DND-41 (cell line): ENCODE measurements at regions not wholly inside any gene's neighbourhood (a gene's known extent, or its start where the extent isn't known, plus 50 kb on each side); places are given as distances from the start of the nearest gene placed in this dataset.

Source experiments
- ATAC-seq: fragments of 200-7000 bp; cut with Tn5 transposase; 3 replicates; pipeline ENCODE4 v1.9.1; 2021; ENCODE audit warnings: low read depth; ENCODE audit not compliant: insufficient read depth
- DNase-seq: peaks from one replicate; pipeline ENCODE4 v3.0.0-alpha.2; 2020
- H2AFZ ChIP-seq: 2 replicates; pipeline ENCODE4 v1.6.0; 2012; ENCODE audit warnings: low read depth, low read length
- H3K27ac ChIP-seq: 2 replicates; pipeline ENCODE4 v1.5.1; 2012; ENCODE audit warnings: low read length, inconsistent platforms
- H3K27me3 ChIP-seq: fragments of 200-600 bp; sonication (generic); 2 replicates; pipeline ENCODE4 v1.6.0; 2012; ENCODE audit warnings: low read length, mild to moderate bottlenecking, inconsistent platforms; ENCODE audit not compliant: insufficient read depth, poor library complexity
- H3K36me3 ChIP-seq: 2 replicates; pipeline ENCODE4 v1.5.1; 2012; ENCODE audit warnings: low read length, inconsistent platforms; ENCODE audit not compliant: insufficient read depth
- H3K4me1 ChIP-seq: 2 replicates; pipeline ENCODE4 v1.5.1; 2012; ENCODE audit warnings: mild to moderate bottlenecking, low read length; ENCODE audit not compliant: insufficient read depth
- H3K4me2 ChIP-seq: 2 replicates; pipeline ENCODE4 v1.6.0; 2012; ENCODE audit warnings: mild to moderate bottlenecking, moderate library complexity, low read length, inconsistent platforms; ENCODE audit not compliant: insufficient read depth
- H3K4me3 ChIP-seq, 2 experiments: fragments of 200-600 bp in 1 of 2; shearing (Covaris generic) in 1 of 2; 2 replicates each; pipeline ENCODE4 v1.5.1; 2012 to 2016; ENCODE audit warnings: inconsistent platforms in 2 of 2, low read length in 2 of 2, mild to moderate bottlenecking in 2 of 2, low read depth in 1 of 2, moderate library complexity in 1 of 2
- H3K79me2 ChIP-seq: 2 replicates; pipeline ENCODE4 v1.6.0; 2012; ENCODE audit warnings: low read length, inconsistent platforms; ENCODE audit not compliant: insufficient read depth
- H3K9ac ChIP-seq: 2 replicates; pipeline ENCODE4 v1.6.0; 2012; ENCODE audit warnings: low read depth, mild to moderate bottlenecking, inconsistent platforms, low read length, moderate library complexity
- H3K9me3 ChIP-seq: 2 replicates; pipeline ENCODE4 v1.5.1; 2012; ENCODE audit warnings: low read length, moderate library complexity, mild to moderate bottlenecking, inconsistent platforms; ENCODE audit not compliant: insufficient read depth, severe bottlenecking
- H4K20me1 ChIP-seq: 2 replicates; pipeline ENCODE4 v1.6.0; 2012; ENCODE audit warnings: low read length; ENCODE audit not compliant: insufficient read depth
- EZH2 ChIP-seq: IDR thresholded peaks from 3 replicates; pipeline ENCODE4 v1.6.1; 2012; ENCODE audit warnings: borderline replicate concordance, low read depth, mild to moderate bottlenecking, moderate library complexity, low read length, inconsistent platforms; ENCODE audit not compliant: severe bottlenecking
- TF ChIP-seq, protein P1 (sequence below): IDR thresholded peaks from 2 replicates; pipeline ENCODE4 v1.5.1; 2012; ENCODE audit warnings: borderline replicate concordance, low read length, moderate library complexity, mild to moderate bottlenecking; ENCODE audit not compliant: poor library complexity, severe bottlenecking; ENCODE audit errors: extremely low read depth

DNA sequence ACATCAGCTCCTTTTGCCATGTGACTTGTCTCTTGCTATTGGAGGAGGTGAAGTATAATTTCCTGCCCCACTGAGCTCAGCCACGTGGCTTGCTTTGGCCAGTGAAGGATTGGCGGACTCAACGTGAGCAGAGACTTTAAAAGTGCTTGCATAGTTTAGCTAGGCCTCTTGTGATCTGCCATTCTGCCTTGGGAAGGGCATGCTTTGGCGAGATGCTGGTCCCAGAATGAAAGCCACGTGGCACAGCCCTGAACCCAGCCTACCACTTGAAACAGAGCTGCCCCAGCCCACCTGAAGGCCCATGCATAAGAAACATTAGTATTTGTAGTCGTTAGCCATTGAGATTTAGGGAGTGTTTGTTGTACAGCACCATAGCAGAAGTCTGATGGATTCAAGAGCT lies 148.2 kb downstream of the TMEM132E start:
- H3K9me3 ChIP-seq, result no peaks in the 10 kb centered on the region
- no peak for ATAC-seq

DNA sequence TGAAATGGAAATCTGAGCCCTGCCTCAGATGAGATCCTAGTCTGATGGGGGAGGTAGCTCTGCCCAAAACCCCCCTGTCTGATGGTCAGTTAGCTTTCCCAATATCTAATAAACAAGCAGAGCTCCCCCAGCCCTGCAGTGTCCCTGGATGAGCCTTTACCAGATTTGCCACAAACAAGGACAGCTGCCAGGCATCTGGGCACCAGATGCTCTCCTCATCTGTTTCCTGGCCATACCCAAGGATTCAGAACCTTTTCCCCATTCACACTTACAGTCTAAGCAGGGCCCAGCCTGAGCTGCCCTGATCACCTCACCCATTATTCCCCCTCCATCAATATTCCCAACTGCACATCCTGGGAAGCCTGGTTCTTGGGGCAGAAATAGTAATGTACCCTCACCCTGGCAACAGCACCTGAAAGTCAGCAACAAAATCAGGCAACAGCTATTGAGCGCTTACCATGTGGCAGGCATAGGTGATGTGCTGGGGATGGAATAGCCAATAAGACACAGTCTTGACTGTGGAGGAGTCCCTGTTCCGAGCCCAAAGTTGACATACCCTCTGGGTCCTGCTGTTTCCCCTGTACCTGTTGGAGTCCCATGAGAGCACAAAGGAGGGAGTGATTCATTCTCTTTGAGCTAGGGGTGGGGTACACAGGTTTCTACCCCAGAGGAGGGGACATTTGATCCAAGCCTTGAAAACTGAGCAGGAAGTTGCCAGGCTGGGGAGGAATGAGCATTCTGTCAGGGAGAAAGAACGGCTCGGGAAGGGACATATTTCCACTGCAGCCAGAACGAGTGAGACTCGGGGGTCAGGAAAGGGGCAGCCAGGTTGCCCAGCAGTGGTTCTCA lies 147.4 kb downstream of the TMEM132E start:
- no peak for ATAC-seq
- Histone ChIP-seq H2AFZ (no peak overlapping the region), H4K20me1 (no peaks in the 10 kb centered on the region; the same call in 1 of the 2 replicates), H3K27me3 (peaks cover 19% of the 10 kb centered on the region), H3K27ac (no peak overlapping the region), H3K4me2 (no peak overlapping the region), H3K4me3 (no peak overlapping the region), H3K9me3 (no peaks in the 10 kb centered on the region), H3K9ac (no peak overlapping the region), H3K79me2 (no peaks in the 10 kb centered on the region), H3K36me3 (no peaks in the 10 kb centered on the region), H3K4me1 (no peaks in the 10 kb centered on the region)
- no peak for DNase-seq
- TF ChIP-seq, protein P1, sequence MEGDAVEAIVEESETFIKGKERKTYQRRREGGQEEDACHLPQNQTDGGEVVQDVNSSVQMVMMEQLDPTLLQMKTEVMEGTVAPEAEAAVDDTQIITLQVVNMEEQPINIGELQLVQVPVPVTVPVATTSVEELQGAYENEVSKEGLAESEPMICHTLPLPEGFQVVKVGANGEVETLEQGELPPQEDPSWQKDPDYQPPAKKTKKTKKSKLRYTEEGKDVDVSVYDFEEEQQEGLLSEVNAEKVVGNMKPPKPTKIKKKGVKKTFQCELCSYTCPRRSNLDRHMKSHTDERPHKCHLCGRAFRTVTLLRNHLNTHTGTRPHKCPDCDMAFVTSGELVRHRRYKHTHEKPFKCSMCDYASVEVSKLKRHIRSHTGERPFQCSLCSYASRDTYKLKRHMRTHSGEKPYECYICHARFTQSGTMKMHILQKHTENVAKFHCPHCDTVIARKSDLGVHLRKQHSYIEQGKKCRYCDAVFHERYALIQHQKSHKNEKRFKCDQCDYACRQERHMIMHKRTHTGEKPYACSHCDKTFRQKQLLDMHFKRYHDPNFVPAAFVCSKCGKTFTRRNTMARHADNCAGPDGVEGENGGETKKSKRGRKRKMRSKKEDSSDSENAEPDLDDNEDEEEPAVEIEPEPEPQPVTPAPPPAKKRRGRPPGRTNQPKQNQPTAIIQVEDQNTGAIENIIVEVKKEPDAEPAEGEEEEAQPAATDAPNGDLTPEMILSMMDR, result no peak
- TF ChIP-seq EZH2, result no peak

More for the DNA sequence above, 148.2 kb downstream of the TMEM132E start:
- H3K4me1 ChIP-seq, result no peaks in the 10 kb centered on the region
- no peak overlapping the region for H2AFZ ChIP-seq
- H3K4me3 ChIP-seq, result no peak overlapping the region
- no peak overlapping the region for H3K4me2 ChIP-seq
- H3K9ac ChIP-seq, result no peak overlapping the region
- H3K27me3 ChIP-seq, result peaks cover 19% of the 10 kb centered on the region
- H3K79me2 ChIP-seq, result no peaks in the 10 kb centered on the region
- H3K36me3 ChIP-seq, result no peaks in the 10 kb centered on the region
- H4K20me1 ChIP-seq, result no peaks in the 10 kb centered on the region; the same call in 1 of the 2 replicates
- DNase-seq, result no peak
- H3K27ac ChIP-seq, result no peak overlapping the region
- TF ChIP-seq, protein P1, result no peak
- no peak for TF ChIP-seq EZH2

DNA sequence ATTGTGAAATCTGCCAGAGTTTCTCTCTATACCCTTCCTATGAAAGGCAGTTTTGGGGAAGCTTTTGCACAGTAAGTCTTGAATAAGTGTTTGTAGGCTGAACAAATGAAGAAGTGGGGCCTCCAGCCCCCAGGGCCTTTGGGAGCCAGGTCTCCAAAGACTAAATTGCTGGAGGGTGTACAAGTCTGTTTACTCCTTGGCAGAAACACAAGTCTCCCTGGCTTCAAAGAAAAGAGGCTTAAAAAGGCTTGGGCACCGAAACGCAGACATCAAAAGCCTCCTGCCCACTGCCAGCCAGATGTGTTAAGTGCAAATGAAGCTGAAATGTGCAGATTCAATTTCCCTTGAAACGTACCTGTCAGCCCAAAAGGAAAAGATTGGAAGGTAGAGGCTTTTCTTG lies 146.3 kb downstream of the TMEM132E start:
- H3K36me3 ChIP-seq, result no peaks in the 10 kb centered on the region
- TF ChIP-seq, protein P1, result no peak
- no peak for TF ChIP-seq EZH2
- H3K4me1 ChIP-seq, result no peaks in the 10 kb centered on the region
- peaks cover 23% of the 10 kb centered on the region for H3K27me3 ChIP-seq
- no peaks in the 10 kb centered on the region; the same call in 1 of the 2 replicates for H4K20me1 ChIP-seq
- H3K79me2 ChIP-seq, result no peaks in the 10 kb centered on the region
- H2AFZ ChIP-seq, result no peak overlapping the region
- H3K27ac ChIP-seq, result no peak overlapping the region
- no peak overlapping the region for H3K9ac ChIP-seq
- DNase-seq (no peak), ATAC-seq (no peak)
- H3K4me3 ChIP-seq, result no peak overlapping the region
- no peaks in the 10 kb centered on the region for H3K9me3 ChIP-seq
- no peak overlapping the region for H3K4me2 ChIP-seq
